ENCODE measurements at regions not wholly inside any gene's neighbourhood (a gene's known extent, or its start where the extent isn't known, plus 50 kb on each side); places are given as distances from the start of the nearest gene placed in this dataset.

- no peak for DNase-seq
These were observed 456.7 kb downstream of the SLC16A7 start for GRCh38 chr12:60052483-60052882.

GRCh38 chr12:60059180-60059579 is 463.4 kb downstream of the SLC16A7 start:
- DNase-seq = no peak

- no peak for DNase-seq
These were observed 470.8 kb downstream of the SLC16A7 start for GRCh38 chr12:60066655-60067054.

GRCh38 chr12:60070552-60070951 is 474.7 kb downstream of the SLC16A7 start:
- no peak for DNase-seq

- no peak for DNase-seq
These were observed 475.9 kb downstream of the SLC16A7 start for GRCh38 chr12:60071759-60072191.

GRCh38 chr12:60072911-60073310 is 477.1 kb downstream of the SLC16A7 start:
- no peak for DNase-seq

- no peak for DNase-seq
These were observed 479.3 kb downstream of the SLC16A7 start for GRCh38 chr12:60075091-60075490.

- DNase-seq = no peak
These were observed 482.2 kb downstream of the SLC16A7 start for GRCh38 chr12:60078026-60078425.

- no peak for DNase-seq
These were observed 497.6 kb downstream of the SLC16A7 start for GRCh38 chr12:60093428-60093827.

GRCh38 chr12:60094436-60094835 is 498.6 kb downstream of the SLC16A7 start:
- no peak for DNase-seq

GRCh38 chr12:60096727-60097126 is 500.9 kb downstream of the SLC16A7 start:
- DNase-seq = no peak

- no peak for DNase-seq
These were observed 504.3 kb downstream of the SLC16A7 start for GRCh38 chr12:60100160-60100559.

GRCh38 chr12:60100852-60101251 is 505.0 kb downstream of the SLC16A7 start:
- no peak for DNase-seq

- no peak for DNase-seq
These were observed 505.9 kb downstream of the SLC16A7 start for GRCh38 chr12:60101715-60102114.

GRCh38 chr12:60106214-60106613 is 510.4 kb downstream of the SLC16A7 start:
- DNase-seq = peak; percentile 6

- no peak for DNase-seq
These were observed 512.2 kb downstream of the SLC16A7 start for GRCh38 chr12:60107992-60108391.

GRCh38 chr12:60112063-60112462 is 516.2 kb downstream of the SLC16A7 start:
- no peak for DNase-seq

GRCh38 chr12:60112763-60113162 is 516.9 kb downstream of the SLC16A7 start:
- DNase-seq = no peak

GRCh38 chr12:60114169-60114568 is 518.3 kb downstream of the SLC16A7 start:
- DNase-seq = no peak

- DNase-seq = no peak
These were observed 523.5 kb downstream of the SLC16A7 start for GRCh38 chr12:60119327-60119726.

- peak; percentile 45 for DNase-seq
These were observed 524.4 kb downstream of the SLC16A7 start for GRCh38 chr12:60120199-60120598.

- peak; percentile 36 for DNase-seq
These were observed 527.7 kb downstream of the SLC16A7 start for GRCh38 chr12:60123557-60123956.

- DNase-seq = no peak
These were observed 541.7 kb downstream of the SLC16A7 start for GRCh38 chr12:60137513-60137912.

GRCh38 chr12:60138526-60138925 is 542.7 kb downstream of the SLC16A7 start:
- no peak for DNase-seq

GRCh38 chr12:60144395-60144794 is 548.6 kb downstream of the SLC16A7 start:
- no peak for DNase-seq

- DNase-seq = no peak
These were observed 552.3 kb downstream of the SLC16A7 start for GRCh38 chr12:60148109-60148508.
